H1 (cell line): ENCODE measurements at regions not wholly inside any gene's neighbourhood (a gene's known extent, or its start where the extent isn't known, plus 50 kb on each side); places are given as distances from the start of the nearest gene placed in this dataset.

Experiments used
- CTCF ChIA-PET: fragments of 300-600 bp; sonication (Branson Sonifier 250); formaldehyde crosslinking; loops from one replicate; lab custom pipeline; 2021; ENCODE audit not compliant: partially characterized antibody; lab: Charles Lee
- POLR2A ChIA-PET: fragments of 300-600 bp; sonication (Branson Sonifier 250); formaldehyde crosslinking; loops from one replicate; lab custom pipeline; 2021; ENCODE audit warnings: inconsistent platforms; ENCODE audit not compliant: partially characterized antibody; lab: Charles Lee
- DNase-seq, 2 experiments: peaks; one replicate each; pipeline versions ENCODE4 v3.0.0 to v3.0.0-alpha.2; 2010 to 2022; ENCODE audit warnings: low spot score in 2 of 2, low read depth in 1 of 2, mixed read lengths in 1 of 2
- FAIRE-seq: peaks from 2 replicates; lab custom pipeline; 2011; peaks lifted over from hg19 to GRCh38; lab: Jason Lieb, UNC
- H2AFZ ChIP-seq: 2 replicates; pipeline ENCODE4 v1.8.1; 2012; ENCODE audit warnings: low read length, inconsistent platforms
- H2AK5ac ChIP-seq: 2 replicates; pipeline ENCODE4 v1.6.1; 2013; ENCODE audit warnings: low read depth, low read length
- H2BK120ac ChIP-seq: replicated peaks from 2 replicates; pipeline ENCODE3; 2013; ENCODE audit warnings: low read depth, low read length, inconsistent platforms
- H2BK12ac ChIP-seq: 2 replicates; pipeline ENCODE4 v1.6.1; 2013; ENCODE audit warnings: low read depth, low read length
- H2BK15ac ChIP-seq: 2 replicates; pipeline ENCODE4 v1.6.1; 2013; ENCODE audit warnings: low read length
- H2BK20ac ChIP-seq: 2 replicates; pipeline ENCODE4 v1.6.1; 2013; ENCODE audit warnings: low read length
- H2BK5ac ChIP-seq: 2 replicates; pipeline ENCODE4 v1.6.1; 2013; ENCODE audit warnings: low read depth, low read length
- H3K14ac ChIP-seq: 2 replicates; pipeline ENCODE4 v1.6.1; 2013; ENCODE audit warnings: inconsistent platforms; ENCODE audit not compliant: insufficient read length
- H3K18ac ChIP-seq: 2 replicates; pipeline ENCODE4 v1.6.1; 2013; ENCODE audit warnings: low read length; ENCODE audit errors: extremely low read depth
- H3K23ac ChIP-seq: 2 replicates; pipeline ENCODE4 v1.6.1; 2013; ENCODE audit warnings: inconsistent platforms; ENCODE audit not compliant: insufficient read length
- H3K23me2 ChIP-seq: 2 replicates; pipeline ENCODE4 v1.6.1; 2013; ENCODE audit warnings: low read depth, low read length
- H3K27ac ChIP-seq: 2 replicates; pipeline ENCODE4 v1.6.1; 2011; ENCODE audit warnings: low read depth, low read length, inconsistent platforms
- H3K27me3 ChIP-seq, 4 experiments: replicated peaks in 1 of 4; 1 replicate in 1 of 4; 2 replicates in 3 of 4; pipeline versions ENCODE4 v1.6.1 to v1.8.1; 2011 to 2013; ENCODE audit warnings: low read length in 3 of 4, mild to moderate bottlenecking in 3 of 4, inconsistent platforms in 2 of 4, mixed read lengths in 2 of 4, moderate library complexity in 1 of 4; ENCODE audit not compliant: control insufficient read depth in 3 of 4, insufficient read depth in 3 of 4; ENCODE audit errors: extremely low read depth in 1 of 4
- H3K36me3 ChIP-seq, 4 experiments: 2 replicates each; pipeline versions ENCODE4 v1.6.1 to v1.8.1; 2011 to 2013; ENCODE audit warnings: mild to moderate bottlenecking in 4 of 4, low read length in 3 of 4, moderate library complexity in 2 of 4, control low read depth in 1 of 4, inconsistent platforms in 1 of 4; ENCODE audit not compliant: insufficient read depth in 4 of 4, control insufficient read depth in 2 of 4
- H3K4ac ChIP-seq: replicated peaks from 2 replicates; pipeline ENCODE3; 2013; ENCODE audit warnings: low read length, low read depth, mixed read lengths, inconsistent platforms; ENCODE audit not compliant: insufficient read length
- H3K4me1 ChIP-seq, 4 experiments: replicated peaks in 1 of 4; 1 replicate in 1 of 4; 2 replicates in 3 of 4; pipeline versions ENCODE4 v1.6.1 to v1.8.1; 2011 to 2013; ENCODE audit warnings: low read length in 3 of 4, inconsistent platforms in 2 of 4, mixed read lengths in 1 of 4; ENCODE audit not compliant: insufficient read depth in 4 of 4, control insufficient read depth in 3 of 4
- H3K4me2 ChIP-seq, 2 experiments: 2 replicates each; pipeline versions ENCODE4 v1.6.1 to v1.8.1; 2011 to 2013; ENCODE audit warnings: low read depth in 2 of 2, low read length in 2 of 2, control low read depth in 1 of 2, inconsistent platforms in 1 of 2, mild to moderate bottlenecking in 1 of 2; ENCODE audit not compliant: insufficient read depth in 1 of 2
- H3K4me3 ChIP-seq, 4 experiments: fragments of 200-600, 300-600 bp in 1 of 4; sonication (generic), shearing (Covaris generic), sonication (Bioruptor Twin) in 1 of 4; 2 replicates each; pipeline versions ENCODE4 v1.5.1 to v1.8.1; 2011 to 2016; ENCODE audit warnings: low read length in 4 of 4, low read depth in 3 of 4, control low read depth in 2 of 4, inconsistent platforms in 2 of 4, mild to moderate bottlenecking in 2 of 4, mixed read lengths in 1 of 4, moderate library complexity in 1 of 4; ENCODE audit not compliant: insufficient read depth in 2 of 4; ENCODE audit errors: extremely low read depth in 1 of 4
- H3K56ac ChIP-seq: replicated peaks from 2 replicates; pipeline ENCODE3; 2013; ENCODE audit warnings: low read depth, mild to moderate bottlenecking, mixed read lengths, low read length, inconsistent platforms; ENCODE audit not compliant: insufficient read length
- H3K79me1 ChIP-seq: 2 replicates; pipeline ENCODE4 v1.6.1; 2013; ENCODE audit warnings: low read depth, low read length, control low read depth
- H3K79me2 ChIP-seq, 2 experiments: 2 replicates each; pipeline versions ENCODE4 v1.6.1 to v1.8.1; 2012 to 2013; ENCODE audit warnings: low read length in 2 of 2, mild to moderate bottlenecking in 2 of 2, inconsistent platforms in 1 of 2; ENCODE audit not compliant: insufficient read depth in 2 of 2, control insufficient read depth in 1 of 2
- H3K9ac ChIP-seq, 4 experiments: replicated peaks in 1 of 4; 1 replicate in 1 of 4; 2 replicates in 3 of 4; pipeline versions ENCODE4 v1.6.1 to v1.8.1; 2011 to 2013; ENCODE audit warnings: low read depth in 3 of 4, low read length in 3 of 4, control low read depth in 2 of 4, mild to moderate bottlenecking in 2 of 4, moderate library complexity in 2 of 4, inconsistent platforms in 1 of 4; ENCODE audit errors: extremely low read depth in 1 of 4
- H3K9me3 ChIP-seq, 2 experiments: 2 replicates each; pipeline versions ENCODE4 v1.6.1 to v1.8.1; 2012 to 2013; ENCODE audit warnings: mild to moderate bottlenecking in 2 of 2, moderate library complexity in 2 of 2, control low read depth in 1 of 2, inconsistent platforms in 1 of 2, low read depth in 1 of 2, low read length in 1 of 2, mixed read lengths in 1 of 2; ENCODE audit not compliant: insufficient read depth in 2 of 2
- H4K20me1 ChIP-seq, 2 experiments: replicated peaks in 1 of 2; 2 replicates each; pipeline versions ENCODE3 to v1.8.1; 2011 to 2013; ENCODE audit warnings: inconsistent platforms in 2 of 2, low read length in 2 of 2, mild to moderate bottlenecking in 1 of 2; ENCODE audit not compliant: insufficient read depth in 2 of 2, control insufficient read depth in 1 of 2
- H4K5ac ChIP-seq: 2 replicates; pipeline ENCODE4 v1.6.1; 2013; ENCODE audit warnings: low read length, low read depth, mixed read lengths, inconsistent platforms; ENCODE audit not compliant: insufficient read length
- H4K8ac ChIP-seq: 2 replicates; pipeline ENCODE4 v1.8.0; 2013; ENCODE audit warnings: mild to moderate bottlenecking, moderate library complexity, low read length, inconsistent platforms; ENCODE audit not compliant: insufficient read depth; ENCODE audit errors: extremely low read depth
- H4K91ac ChIP-seq: replicated peaks from 2 replicates; pipeline ENCODE3; 2013; ENCODE audit warnings: low read length, mixed read lengths, inconsistent platforms; ENCODE audit not compliant: insufficient read length
- BRCA1 ChIP-seq: IDR thresholded peaks from 2 replicates; pipeline ENCODE4 v1.6.1; 2012; ENCODE audit warnings: low read depth, low read length, improper control_type of control experiment
- FOSL1 ChIP-seq: IDR thresholded peaks from 2 replicates; pipeline ENCODE4 v1.6.1; 2011; ENCODE audit warnings: mild to moderate bottlenecking, low read depth, low read length, moderate library complexity; ENCODE audit not compliant: insufficient read depth
- KDM4A ChIP-seq: IDR thresholded peaks from one replicate; pipeline ENCODE4 v1.7.1; 2012; ENCODE audit warnings: low read depth, mild to moderate bottlenecking, moderate library complexity, low read length, inconsistent platforms; ENCODE audit not compliant: severe bottlenecking
- RBBP5 ChIP-seq: IDR thresholded peaks from 2 replicates; pipeline ENCODE4 v1.7.1; 2012; ENCODE audit warnings: low read depth, mild to moderate bottlenecking, inconsistent platforms, low read length, moderate library complexity, borderline replicate concordance
- RFX5 ChIP-seq: IDR thresholded peaks from 2 replicates; pipeline ENCODE4 v1.6.1; 2011; ENCODE audit warnings: low read depth, low read length, improper control_type of control experiment, borderline replicate concordance
- SP2 ChIP-seq: IDR thresholded peaks from 2 replicates; pipeline ENCODE4 v1.6.1; 2012; ENCODE audit warnings: mild to moderate bottlenecking, low read length, inconsistent platforms
- WGBS, 2 experiments: shearing (Covaris generic) in 1 of 2; methylation state at CpG; one replicate each; pipeline versions ENCODE4 v1.1.6 to v1.1.7; 2013 to 2015; ENCODE audit warnings: low lambda C conversion rate in 2 of 2, mixed read lengths in 2 of 2, inconsistent platforms in 1 of 2, low coverage in 1 of 2, missing lambda C conversion rate in 1 of 2; ENCODE audit not compliant: insufficient replicate concordance in 2 of 2, insufficient coverage in 1 of 2, insufficient read length in 1 of 2; ENCODE audit errors: extremely low coverage in 1 of 2, missing lambda C conversion rate in 1 of 2; 5-methylcytosine and 5-hydroxymethylcytosine counted together

DNA sequence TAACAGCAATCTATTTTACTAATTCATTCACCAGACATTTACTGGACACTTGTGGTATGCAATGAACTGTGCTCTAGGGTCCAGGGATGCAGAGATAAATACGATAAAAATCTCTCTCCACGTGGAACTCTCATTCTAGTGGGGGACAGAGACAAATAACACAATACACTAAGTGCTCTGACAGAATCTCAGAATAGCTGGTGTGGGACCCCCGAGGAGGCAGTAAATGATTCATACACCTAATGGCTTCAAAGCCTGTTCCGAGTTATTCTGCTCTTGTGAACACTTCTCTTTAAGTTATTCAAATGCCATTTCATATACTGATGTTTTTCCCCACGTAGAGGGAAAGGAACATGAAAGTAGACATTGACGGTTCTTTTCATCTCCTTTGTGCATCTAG is 302.0 kb upstream of the PDE4D start:
- Histone ChIP-seq H4K5ac (no peak overlapping the region), H2BK15ac (no peak overlapping the region), H3K4me2 (no peak overlapping the region), H3K4me1 (no peaks in the 10 kb centered on the region), H2BK120ac (no peak overlapping the region), H2BK20ac (no peak overlapping the region), H4K8ac (no peak overlapping the region), H3K23me2 (no peaks in the 10 kb centered on the region; the same call in 1 of the 2 replicates), H3K4me3 (no peak overlapping the region), H3K36me3 (no peaks in the 10 kb centered on the region), H2AFZ (no peak overlapping the region), H3K18ac (no peak overlapping the region), H3K4ac (no peak overlapping the region), H3K14ac (no peak overlapping the region), H4K20me1 (no peaks in the 10 kb centered on the region), H3K23ac (no peak overlapping the region), H2BK5ac (no peak overlapping the region), H3K9me3 (no peaks in the 10 kb centered on the region), H2BK12ac (no peak overlapping the region), H3K27me3 (no peaks in the 10 kb centered on the region), H4K91ac (no peak overlapping the region), H3K56ac (no peak overlapping the region), H3K27ac (no peak overlapping the region), H3K79me2 (no peaks in the 10 kb centered on the region), H3K79me1 (no peaks in the 10 kb centered on the region), H3K9ac (no peak overlapping the region), H2AK5ac (no peak overlapping the region)
- TF ChIP-seq BRCA1 (no peak), KDM4A (no peak), SP2 (no peak), RFX5 (no peak), RBBP5 (no peak), FOSL1 (no peak)
- CTCF ChIA-PET = interaction anchor here (1.5 kb wide), 1 partner anchor 92 kb away, joined by 4 read pairs; no protein-coding TSS in a partner anchor
- no peak for FAIRE-seq
- no peak for DNase-seq
- POLR2A ChIA-PET = no interaction called here
- 90% methylated on average over 6 of the region's 6 CpGs; no CpG with 5 or more reads in 1 of the 2 experiments for WGBS, 2 experiments
